C4-2B (cell line): ENCODE measurements at regions not wholly inside any gene's neighbourhood (a gene's known extent, or its start where the extent isn't known, plus 50 kb on each side); places are given as distances from the start of the nearest gene placed in this dataset.

ENCODE experiments used
- ZFX ChIP-seq: fragments of 450-650 bp; IDR thresholded peaks from 2 replicates; pipeline ENCODE4 v1.6.1; 2017
- TF ChIP-seq, protein P1 (sequence below): fragments of 450-650 bp; conservative IDR thresholded peaks from 2 replicates; pipeline ENCODE4 v1.5.1; 2017; ENCODE audit warnings: mild to moderate bottlenecking

DNA sequence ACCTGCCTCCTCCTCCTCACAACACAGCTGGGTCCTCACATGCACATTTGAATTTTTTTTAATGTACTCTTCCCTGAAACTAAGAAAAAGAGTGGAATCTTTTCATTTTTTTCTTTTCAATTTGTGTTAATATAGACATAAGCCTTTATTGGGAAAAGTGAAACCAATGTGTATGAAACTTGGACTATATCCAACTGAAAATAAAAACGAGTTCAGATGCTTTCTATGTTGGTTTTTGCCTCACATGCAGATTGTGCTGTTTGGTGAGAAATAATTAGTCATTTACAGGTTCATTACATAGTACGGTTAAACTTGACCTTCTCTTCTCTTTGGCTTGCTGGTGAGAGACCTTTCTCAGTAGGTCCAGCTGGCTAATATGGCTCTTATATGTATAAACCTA, 515.2 kb upstream of the FANCL start:
- TF ChIP-seq ZFX = no peak
- TF ChIP-seq, protein P1, sequence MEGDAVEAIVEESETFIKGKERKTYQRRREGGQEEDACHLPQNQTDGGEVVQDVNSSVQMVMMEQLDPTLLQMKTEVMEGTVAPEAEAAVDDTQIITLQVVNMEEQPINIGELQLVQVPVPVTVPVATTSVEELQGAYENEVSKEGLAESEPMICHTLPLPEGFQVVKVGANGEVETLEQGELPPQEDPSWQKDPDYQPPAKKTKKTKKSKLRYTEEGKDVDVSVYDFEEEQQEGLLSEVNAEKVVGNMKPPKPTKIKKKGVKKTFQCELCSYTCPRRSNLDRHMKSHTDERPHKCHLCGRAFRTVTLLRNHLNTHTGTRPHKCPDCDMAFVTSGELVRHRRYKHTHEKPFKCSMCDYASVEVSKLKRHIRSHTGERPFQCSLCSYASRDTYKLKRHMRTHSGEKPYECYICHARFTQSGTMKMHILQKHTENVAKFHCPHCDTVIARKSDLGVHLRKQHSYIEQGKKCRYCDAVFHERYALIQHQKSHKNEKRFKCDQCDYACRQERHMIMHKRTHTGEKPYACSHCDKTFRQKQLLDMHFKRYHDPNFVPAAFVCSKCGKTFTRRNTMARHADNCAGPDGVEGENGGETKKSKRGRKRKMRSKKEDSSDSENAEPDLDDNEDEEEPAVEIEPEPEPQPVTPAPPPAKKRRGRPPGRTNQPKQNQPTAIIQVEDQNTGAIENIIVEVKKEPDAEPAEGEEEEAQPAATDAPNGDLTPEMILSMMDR = no peak
